ENCODE measurements at regions not wholly inside any gene's neighbourhood (a gene's known extent, or its start where the extent isn't known, plus 50 kb on each side); places are given as distances from the start of the nearest gene placed in this dataset.

DNA sequence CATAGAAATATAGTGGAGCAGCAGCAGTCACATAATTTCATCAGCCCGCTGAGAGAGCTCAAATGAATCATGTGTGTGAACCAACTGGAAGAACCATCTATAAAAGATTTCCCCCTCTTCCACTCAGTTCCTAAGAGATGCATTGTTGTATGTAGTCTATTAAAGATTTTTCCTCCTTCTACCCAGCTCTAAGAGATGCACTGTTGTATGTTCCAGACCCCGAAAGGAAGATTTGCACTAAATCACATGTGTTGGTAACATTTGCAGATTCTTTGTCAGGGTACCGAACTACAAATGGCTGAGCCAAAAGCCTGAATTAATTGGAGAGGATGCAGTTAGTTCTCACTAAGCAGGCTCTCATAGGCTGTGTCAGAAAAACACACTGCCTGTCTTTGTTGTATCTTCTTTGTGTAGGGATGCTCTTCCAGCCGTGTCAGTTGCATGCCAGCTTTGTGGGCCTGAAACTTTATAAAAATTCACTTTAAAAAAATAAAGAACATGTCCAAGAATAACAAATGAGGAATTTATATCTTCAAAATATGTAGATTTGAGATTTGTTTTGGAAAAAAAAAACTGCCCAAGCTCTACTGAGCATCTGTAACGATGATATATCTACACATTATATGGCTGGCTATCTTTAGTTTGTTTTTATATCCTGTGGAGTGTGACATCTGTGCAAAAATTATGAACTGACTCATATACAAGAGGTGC, 223.1 kb downstream of the MZT1 start:
- no peak overlapping the region for H3K27ac Mint-ChIP-seq
- H3K27me3 ChIP-seq (ENCODE audit: control insufficient read depth in 2 of 2, insufficient read depth in 2 of 2, low read length in 2 of 2), result no peaks in the 10 kb centered on the region
- no peak overlapping the region for H3K27ac ChIP-seq (ENCODE audit: low read depth, low read length)
- H3K4me3 Mint-ChIP-seq, result no peak overlapping the region
- H3K4me3 ChIP-seq (ENCODE audit: low read length), result no peak overlapping the region
- H3K36me3 Mint-ChIP-seq, result no peaks in the 10 kb centered on the region
- no peak for ATAC-seq
- H3K9me3 Mint-ChIP-seq, result peaks cover 0 to 4% (median 0%) of the 10 kb centered on the region in 11 donors
- peaks cover 0 to 5% (median 2%) of the 10 kb centered on the region in 5 donors for H3K27me3 Mint-ChIP-seq
- no peaks in the 10 kb centered on the region for H3K4me1 ChIP-seq (ENCODE audit: control insufficient read depth in 2 of 2, insufficient read depth in 2 of 2, low read length in 2 of 2)
- H3K4me1 Mint-ChIP-seq, result peaks cover 0 to 2% (median 0%) of the 10 kb centered on the region in 7 donors
- intact Hi-C loops (cut with micrococcal nuclease), result no loop called here
- H3K9me3 ChIP-seq (ENCODE audit: control insufficient read depth in 2 of 3, low read length in 3 of 3), result no peaks in the 10 kb centered on the region
- CTCF ChIA-PET, result no interaction called here
- DNase-seq, result no peak
- POLR2A ChIA-PET, result no interaction called here
- no peaks in the 10 kb centered on the region for H3K36me3 ChIP-seq (ENCODE audit: control insufficient read depth in 2 of 3, insufficient read depth in 3 of 3, low read length in 3 of 3)

DNA sequence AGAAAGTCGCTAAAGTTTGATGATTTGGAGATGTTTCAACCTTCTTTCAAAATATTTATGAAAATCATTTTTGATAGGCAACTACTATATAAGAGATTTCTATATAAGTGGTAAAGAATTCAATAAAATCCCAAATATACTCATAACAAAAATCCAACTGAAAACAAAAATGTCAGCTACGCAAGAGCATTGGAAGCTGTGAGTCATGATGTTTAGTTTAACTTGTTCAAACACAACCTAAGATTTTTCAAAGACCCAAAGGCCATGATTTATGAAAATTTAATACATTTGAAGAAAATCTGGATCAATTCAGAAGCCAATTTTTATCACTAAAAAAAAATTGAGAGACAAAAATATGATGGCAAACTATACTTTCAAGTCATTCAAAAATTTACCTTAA, 226.6 kb downstream of the MZT1 start:
- Mint-ChIP-seq H3K9me3 (peaks cover 0 to 2% (median 0%) of the 10 kb centered on the region in 11 donors), H3K36me3 (no peaks in the 10 kb centered on the region), H3K27me3 (peaks cover 0 to 5% (median 0%) of the 10 kb centered on the region in 5 donors), H3K27ac (no peak overlapping the region), H3K4me3 (no peak overlapping the region), H3K4me1 (no peaks in the 10 kb centered on the region)
- intact Hi-C loops (cut with micrococcal nuclease), result no loop called here
- H3K27me3 ChIP-seq (ENCODE audit: control insufficient read depth in 2 of 2, insufficient read depth in 2 of 2, low read length in 2 of 2), result no peaks in the 10 kb centered on the region
- DNase-seq (no peak), ATAC-seq (no peak)
- H3K9me3 ChIP-seq (ENCODE audit: control insufficient read depth in 2 of 3, low read length in 3 of 3), result no peaks in the 10 kb centered on the region
- ChIA-PET CTCF (no interaction called here), POLR2A (no interaction called here)
- H3K27ac ChIP-seq (ENCODE audit: low read depth, low read length), result no peak overlapping the region
- H3K4me1 ChIP-seq (ENCODE audit: control insufficient read depth in 2 of 2, insufficient read depth in 2 of 2, low read length in 2 of 2), result no peaks in the 10 kb centered on the region
- H3K36me3 ChIP-seq (ENCODE audit: control insufficient read depth in 2 of 3, insufficient read depth in 3 of 3, low read length in 3 of 3), result no peaks in the 10 kb centered on the region
- no peak overlapping the region for H3K4me3 ChIP-seq (ENCODE audit: low read length)

- Mint-ChIP-seq H3K4me3 (no peak overlapping the region), H3K36me3 (no peaks in the 10 kb centered on the region), H3K27me3 (peaks cover 0 to 14% (median 0%) of the 10 kb centered on the region in 5 donors), H3K27ac (no peak overlapping the region), H3K4me1 (no peaks in the 10 kb centered on the region), H3K9me3 (peaks cover 0 to 2% (median 0%) of the 10 kb centered on the region in 11 donors)
- Histone ChIP-seq H3K27me3 (ENCODE audit: control insufficient read depth in 2 of 2, insufficient read depth in 2 of 2, low read length in 2 of 2) (no peaks in the 10 kb centered on the region), H3K4me1 (ENCODE audit: control insufficient read depth in 2 of 2, insufficient read depth in 2 of 2, low read length in 2 of 2) (no peaks in the 10 kb centered on the region), H3K4me3 (ENCODE audit: low read length) (no peak overlapping the region), H3K36me3 (ENCODE audit: control insufficient read depth in 2 of 3, insufficient read depth in 3 of 3, low read length in 3 of 3) (no peaks in the 10 kb centered on the region), H3K9me3 (ENCODE audit: control insufficient read depth in 2 of 3, low read length in 3 of 3) (no peaks in the 10 kb centered on the region), H3K27ac (ENCODE audit: low read depth, low read length) (no peak overlapping the region)
- CTCF ChIA-PET, result no interaction called here
- ATAC-seq (no peak), DNase-seq (no peak)
- POLR2A ChIA-PET, result no interaction called here
- intact Hi-C loops (cut with micrococcal nuclease), result no loop called here
Measured at GRCh38 chr13:72495681-72496080, 231.7 kb downstream of the MZT1 start.

DNA sequence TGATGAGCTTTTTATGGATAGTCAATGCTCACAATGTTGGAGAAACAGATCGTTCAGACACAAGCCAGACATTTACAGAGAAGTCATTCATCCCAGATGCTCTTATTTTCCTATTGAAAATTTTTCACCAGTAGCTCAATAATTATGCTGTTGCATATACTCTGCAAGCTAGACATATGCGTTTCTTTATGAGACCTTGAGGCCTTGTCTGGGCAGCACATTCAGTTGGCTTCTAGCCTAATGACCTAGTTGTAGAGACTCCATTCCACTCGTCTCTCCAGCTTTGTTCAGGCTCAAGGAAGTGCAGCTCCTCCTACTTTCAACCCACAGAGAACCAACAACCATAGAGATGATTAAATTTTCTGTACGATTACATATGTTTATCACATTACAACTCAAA, 237.7 kb downstream of the MZT1 start:
- no peak for DNase-seq
- ChIA-PET CTCF (no interaction called here), POLR2A (no interaction called here)
- H3K4me1 Mint-ChIP-seq, result no peaks in the 10 kb centered on the region
- Histone ChIP-seq H3K36me3 (ENCODE audit: control insufficient read depth in 2 of 3, insufficient read depth in 3 of 3, low read length in 3 of 3) (no peaks in the 10 kb centered on the region), H3K4me1 (ENCODE audit: control insufficient read depth in 2 of 2, insufficient read depth in 2 of 2, low read length in 2 of 2) (no peaks in the 10 kb centered on the region), H3K9me3 (ENCODE audit: control insufficient read depth in 2 of 3, low read length in 3 of 3) (no peaks in the 10 kb centered on the region), H3K27ac (ENCODE audit: low read depth, low read length) (no peak overlapping the region), H3K27me3 (ENCODE audit: control insufficient read depth in 2 of 2, insufficient read depth in 2 of 2, low read length in 2 of 2) (no peaks in the 10 kb centered on the region), H3K4me3 (ENCODE audit: low read length) (no peak overlapping the region)
- no peak overlapping the region for H3K27ac Mint-ChIP-seq
- H3K9me3 Mint-ChIP-seq, result peaks cover 0 to 7% (median 0%) of the 10 kb centered on the region in 11 donors
- no peak for ATAC-seq
- H3K36me3 Mint-ChIP-seq, result no peaks in the 10 kb centered on the region
- H3K4me3 Mint-ChIP-seq, result no peak overlapping the region
- peaks cover 0 to 12% (median 0%) of the 10 kb centered on the region in 5 donors for H3K27me3 Mint-ChIP-seq
- intact Hi-C loops (cut with micrococcal nuclease), result no loop called here

DNA sequence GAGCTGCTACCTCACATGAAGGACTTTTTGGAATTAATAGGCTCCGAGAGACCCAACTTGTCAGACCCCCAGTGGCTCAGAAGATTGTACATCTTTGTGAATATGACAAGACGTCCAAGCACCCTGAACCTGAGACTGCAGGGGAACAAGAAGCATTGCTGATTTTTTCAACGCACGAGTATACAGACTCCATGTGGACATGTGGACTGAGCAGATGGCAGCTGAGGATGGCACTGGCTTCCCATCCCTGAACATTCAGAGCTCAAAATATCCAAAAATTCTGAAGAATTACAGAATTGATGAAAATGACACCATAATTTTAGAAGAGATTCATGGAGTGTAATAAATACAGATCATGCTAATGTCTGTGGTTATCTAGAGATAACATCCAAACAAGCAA, 254.1 kb downstream of the MZT1 start:
- ATAC-seq, result no peak
- Mint-ChIP-seq H3K4me1 (no peaks in the 10 kb centered on the region), H3K4me3 (no peak overlapping the region), H3K36me3 (no peaks in the 10 kb centered on the region), H3K9me3 (peaks cover 0 to 13% (median 1%) of the 10 kb centered on the region in 11 donors), H3K27me3 (peaks cover 0 to 4% (median 0%) of the 10 kb centered on the region in 5 donors), H3K27ac (no peak overlapping the region)
- Histone ChIP-seq H3K27ac (ENCODE audit: low read depth, low read length) (no peak overlapping the region), H3K36me3 (ENCODE audit: control insufficient read depth in 2 of 3, insufficient read depth in 3 of 3, low read length in 3 of 3) (no peaks in the 10 kb centered on the region), H3K9me3 (ENCODE audit: control insufficient read depth in 2 of 3, low read length in 3 of 3) (peaks cover 0 to 3% (median 0%) of the 10 kb centered on the region in 3 experiments), H3K4me3 (ENCODE audit: low read length) (no peak overlapping the region), H3K27me3 (ENCODE audit: control insufficient read depth in 2 of 2, insufficient read depth in 2 of 2, low read length in 2 of 2) (no peaks in the 10 kb centered on the region), H3K4me1 (ENCODE audit: control insufficient read depth in 2 of 2, insufficient read depth in 2 of 2, low read length in 2 of 2) (no peaks in the 10 kb centered on the region)
- ChIA-PET POLR2A (no interaction called here), CTCF (no interaction called here)
- intact Hi-C loops (cut with micrococcal nuclease), result no loop called here
- no peak for DNase-seq

GRCh38 chr13:72469906-72470305, 257.5 kb downstream of the MZT1 start:
- ChIA-PET POLR2A (no interaction called here), CTCF (no interaction called here)
- Histone ChIP-seq H3K9me3 (ENCODE audit: control insufficient read depth in 2 of 3, low read length in 3 of 3) (no peaks in the 10 kb centered on the region), H3K27ac (ENCODE audit: low read depth, low read length) (no peak overlapping the region), H3K4me3 (ENCODE audit: low read length) (no peak overlapping the region), H3K4me1 (ENCODE audit: control insufficient read depth in 2 of 2, insufficient read depth in 2 of 2, low read length in 2 of 2) (no peaks in the 10 kb centered on the region), H3K27me3 (ENCODE audit: control insufficient read depth in 2 of 2, insufficient read depth in 2 of 2, low read length in 2 of 2) (no peaks in the 10 kb centered on the region), H3K36me3 (ENCODE audit: control insufficient read depth in 2 of 3, insufficient read depth in 3 of 3, low read length in 3 of 3) (no peaks in the 10 kb centered on the region)
- intact Hi-C loops (cut with micrococcal nuclease), result no loop called here
- no peak overlapping the region for H3K4me3 Mint-ChIP-seq
- H3K9me3 Mint-ChIP-seq, result peaks cover 0 to 14% (median 0%) of the 10 kb centered on the region in 11 donors
- no peaks in the 10 kb centered on the region for H3K36me3 Mint-ChIP-seq
- H3K4me1 Mint-ChIP-seq, result no peaks in the 10 kb centered on the region
- H3K27ac Mint-ChIP-seq, result no peak overlapping the region
- ATAC-seq (no peak), DNase-seq (no peak)
- peaks cover 0 to 4% (median 0%) of the 10 kb centered on the region in 5 donors for H3K27me3 Mint-ChIP-seq

DNA sequence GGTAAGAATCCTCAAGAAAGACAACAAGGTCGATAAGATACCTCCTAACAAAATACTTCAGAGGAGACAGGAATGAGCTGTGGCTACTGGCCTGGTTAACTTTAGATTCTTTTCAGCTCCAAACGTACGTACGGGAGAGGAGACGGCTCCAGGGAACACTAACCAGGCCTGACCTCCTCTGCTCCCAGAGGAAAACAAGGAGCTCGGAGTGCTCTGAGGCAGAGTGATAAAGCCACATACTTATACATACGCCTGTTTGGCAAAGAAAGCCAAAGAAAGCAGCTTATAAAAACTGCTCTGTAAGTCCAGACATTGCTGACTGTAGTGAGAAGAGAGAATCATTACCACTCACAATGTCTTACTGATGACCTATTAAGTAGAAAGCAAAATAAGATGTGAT, 263.9 kb downstream of the MZT1 start:
- Mint-ChIP-seq H3K27me3 (peaks cover 0 to 18% (median 3%) of the 10 kb centered on the region in 5 donors), H3K4me3 (no peak overlapping the region), H3K27ac (no peak overlapping the region), H3K36me3 (no peaks in the 10 kb centered on the region), H3K4me1 (no peaks in the 10 kb centered on the region), H3K9me3 (peaks cover 0 to 10% (median 0%) of the 10 kb centered on the region in 11 donors)
- DNase-seq, result no peak
- Histone ChIP-seq H3K4me3 (ENCODE audit: low read length) (no peak overlapping the region), H3K9me3 (ENCODE audit: control insufficient read depth in 2 of 3, low read length in 3 of 3) (no peaks in the 10 kb centered on the region), H3K4me1 (ENCODE audit: control insufficient read depth in 2 of 2, insufficient read depth in 2 of 2, low read length in 2 of 2) (no peaks in the 10 kb centered on the region), H3K27me3 (ENCODE audit: control insufficient read depth in 2 of 2, insufficient read depth in 2 of 2, low read length in 2 of 2) (no peaks in the 10 kb centered on the region), H3K27ac (ENCODE audit: low read depth, low read length) (no peak overlapping the region), H3K36me3 (ENCODE audit: control insufficient read depth in 2 of 3, insufficient read depth in 3 of 3, low read length in 3 of 3) (no peaks in the 10 kb centered on the region)
- ChIA-PET POLR2A (interaction anchor here (0.6 kb wide), 1 partner anchor 47 kb away, joined by 3 read pairs; no protein-coding TSS in a partner anchor), CTCF (interaction anchor here (0.6 kb wide), 1 partner anchor 876 kb away, joined by 3 read pairs; no protein-coding TSS in a partner anchor)
- intact Hi-C loops (cut with micrococcal nuclease), result no loop called here
- ATAC-seq, result no peak

All from naive thymus-derived CD4-positive, alpha-beta T cell (primary cell).